BLaER1 (cell line): ENCODE measurements at regions not wholly inside any gene's neighbourhood (a gene's known extent, or its start where the extent isn't known, plus 50 kb on each side); places are given as distances from the start of the nearest gene placed in this dataset.

ENCODE experiments used
- H3K27ac ChIP-seq: shearing (Covaris generic); formaldehyde crosslinking; 2 replicates; pipeline ENCODE4 v1.8.1; 2022
- H3K27me3 ChIP-seq: shearing (Covaris generic); formaldehyde crosslinking; 2 replicates; pipeline ENCODE4 v1.8.1; 2022
- H3K36me3 ChIP-seq: shearing (Covaris generic); formaldehyde crosslinking; 2 replicates; pipeline ENCODE4 v1.8.1; 2022
- H3K4me1 ChIP-seq: shearing (Covaris generic); formaldehyde crosslinking; 2 replicates; pipeline ENCODE4 v1.8.1; 2022
- H3K4me2 ChIP-seq: shearing (Covaris generic); formaldehyde crosslinking; 2 replicates; pipeline ENCODE4 v1.8.1; 2022
- H3K4me3 ChIP-seq: shearing (Covaris generic); formaldehyde crosslinking; 2 replicates; pipeline ENCODE4 v1.8.1; 2022
- H3K9ac ChIP-seq: shearing (Covaris generic); formaldehyde crosslinking; 2 replicates; pipeline ENCODE4 v1.8.1; 2022
- H3K9me3 ChIP-seq: shearing (Covaris generic); formaldehyde crosslinking; 2 replicates; pipeline ENCODE4 v1.8.1; 2022
- H4K20me1 ChIP-seq: shearing (Covaris generic); formaldehyde crosslinking; 2 replicates; pipeline ENCODE4 v1.8.1; 2022
- Cebpa-rat ChIP-seq: shearing (Covaris generic); IDR thresholded peaks from 2 replicates; pipeline ENCODE4 v1.8.1; 2022

- no peaks in the 10 kb centered on the region for H3K4me1 ChIP-seq
- H4K20me1 ChIP-seq = no peaks in the 10 kb centered on the region
- H3K4me3 ChIP-seq = no peak overlapping the region
- H3K27ac ChIP-seq = no peak overlapping the region
- no peaks in the 10 kb centered on the region for H3K36me3 ChIP-seq
- no peaks in the 10 kb centered on the region for H3K9me3 ChIP-seq
- no peaks in the 10 kb centered on the region for H3K27me3 ChIP-seq
- H3K4me2 ChIP-seq = no peak overlapping the region
- TF ChIP-seq Cebpa-rat = no peak
- H3K9ac ChIP-seq = no peak overlapping the region
These were observed 110.1 kb downstream of the BMP2 start for GRCh38 chr20:6877633-6878032.

GRCh38 chr20:6882561-6883291, 115.2 kb downstream of the BMP2 start:
- Histone ChIP-seq H3K27me3 (no peaks in the 10 kb centered on the region), H3K27ac (no peak overlapping the region), H3K4me3 (no peak overlapping the region), H3K4me1 (no peaks in the 10 kb centered on the region), H3K36me3 (no peaks in the 10 kb centered on the region), H4K20me1 (no peaks in the 10 kb centered on the region), H3K4me2 (no peak overlapping the region), H3K9ac (no peak overlapping the region), H3K9me3 (no peaks in the 10 kb centered on the region)
- no peak for TF ChIP-seq Cebpa-rat

- no peak for TF ChIP-seq Cebpa-rat
- no peaks in the 10 kb centered on the region for H3K27me3 ChIP-seq
- H3K9ac ChIP-seq = no peak overlapping the region
- no peaks in the 10 kb centered on the region for H4K20me1 ChIP-seq
- H3K9me3 ChIP-seq = no peaks in the 10 kb centered on the region
- no peak overlapping the region for H3K27ac ChIP-seq
- no peak overlapping the region for H3K4me2 ChIP-seq
- no peaks in the 10 kb centered on the region for H3K36me3 ChIP-seq
- H3K4me1 ChIP-seq = no peaks in the 10 kb centered on the region
- H3K4me3 ChIP-seq = no peak overlapping the region
These were observed 116.6 kb downstream of the BMP2 start for GRCh38 chr20:6884114-6884513.

- Histone ChIP-seq H4K20me1 (no peaks in the 10 kb centered on the region), H3K9me3 (no peaks in the 10 kb centered on the region), H3K27me3 (no peaks in the 10 kb centered on the region), H3K27ac (no peak overlapping the region), H3K36me3 (no peaks in the 10 kb centered on the region), H3K4me1 (no peaks in the 10 kb centered on the region), H3K4me2 (no peak overlapping the region), H3K9ac (no peak overlapping the region), H3K4me3 (no peak overlapping the region)
- no peak for TF ChIP-seq Cebpa-rat
These were observed 118.7 kb downstream of the BMP2 start for GRCh38 chr20:6886065-6886729.

- no peaks in the 10 kb centered on the region for H4K20me1 ChIP-seq
- H3K27me3 ChIP-seq = no peaks in the 10 kb centered on the region
- H3K9me3 ChIP-seq = no peaks in the 10 kb centered on the region
- TF ChIP-seq Cebpa-rat = no peak
- no peak overlapping the region for H3K4me3 ChIP-seq
- H3K4me2 ChIP-seq = no peak overlapping the region
- H3K9ac ChIP-seq = no peak overlapping the region
- no peak overlapping the region for H3K27ac ChIP-seq
- H3K4me1 ChIP-seq = no peaks in the 10 kb centered on the region
- H3K36me3 ChIP-seq = no peaks in the 10 kb centered on the region
These were observed 120.5 kb downstream of the BMP2 start for GRCh38 chr20:6887966-6888365.

- TF ChIP-seq Cebpa-rat = no peak
- H3K4me2 ChIP-seq = no peak overlapping the region
- H3K4me1 ChIP-seq = no peaks in the 10 kb centered on the region
- no peak overlapping the region for H3K9ac ChIP-seq
- H3K27me3 ChIP-seq = no peaks in the 10 kb centered on the region
- no peaks in the 10 kb centered on the region for H4K20me1 ChIP-seq
- no peak overlapping the region for H3K4me3 ChIP-seq
- H3K9me3 ChIP-seq = no peaks in the 10 kb centered on the region
- H3K27ac ChIP-seq = no peak overlapping the region
- no peaks in the 10 kb centered on the region for H3K36me3 ChIP-seq
These were observed 121.4 kb downstream of the BMP2 start for GRCh38 chr20:6888736-6889395.

GRCh38 chr20:6892724-6893123, 125.2 kb downstream of the BMP2 start:
- no peak overlapping the region for H3K9ac ChIP-seq
- no peak overlapping the region for H3K4me3 ChIP-seq
- no peaks in the 10 kb centered on the region for H3K27me3 ChIP-seq
- H3K9me3 ChIP-seq = no peaks in the 10 kb centered on the region
- H3K4me2 ChIP-seq = no peak overlapping the region
- no peaks in the 10 kb centered on the region for H3K36me3 ChIP-seq
- H4K20me1 ChIP-seq = no peaks in the 10 kb centered on the region
- TF ChIP-seq Cebpa-rat = no peak
- no peak overlapping the region for H3K27ac ChIP-seq
- no peaks in the 10 kb centered on the region for H3K4me1 ChIP-seq

- Histone ChIP-seq H3K9ac (no peak overlapping the region), H3K4me2 (no peak overlapping the region), H3K27me3 (no peaks in the 10 kb centered on the region), H3K27ac (no peak overlapping the region), H3K9me3 (no peaks in the 10 kb centered on the region), H4K20me1 (no peaks in the 10 kb centered on the region), H3K4me3 (no peak overlapping the region), H3K36me3 (no peaks in the 10 kb centered on the region), H3K4me1 (no peaks in the 10 kb centered on the region)
- TF ChIP-seq Cebpa-rat = no peak
These were observed 131.4 kb downstream of the BMP2 start for GRCh38 chr20:6898928-6899327.

GRCh38 chr20:6906871-6907270, 139.4 kb downstream of the BMP2 start:
- Histone ChIP-seq H3K9ac (no peak overlapping the region), H3K9me3 (no peaks in the 10 kb centered on the region), H3K27me3 (no peaks in the 10 kb centered on the region), H3K4me2 (no peak overlapping the region), H3K27ac (no peak overlapping the region), H3K4me3 (no peak overlapping the region), H4K20me1 (no peaks in the 10 kb centered on the region), H3K4me1 (no peaks in the 10 kb centered on the region), H3K36me3 (no peaks in the 10 kb centered on the region)
- no peak for TF ChIP-seq Cebpa-rat

GRCh38 chr20:6908673-6909072, 141.2 kb downstream of the BMP2 start:
- Histone ChIP-seq H3K27me3 (no peaks in the 10 kb centered on the region), H3K4me2 (no peak overlapping the region), H3K9ac (no peak overlapping the region), H3K27ac (no peak overlapping the region), H3K4me3 (no peak overlapping the region), H4K20me1 (no peaks in the 10 kb centered on the region), H3K4me1 (no peaks in the 10 kb centered on the region), H3K9me3 (no peaks in the 10 kb centered on the region), H3K36me3 (no peaks in the 10 kb centered on the region)
- TF ChIP-seq Cebpa-rat = no peak
